HL-60 (cell line): ENCODE measurements at regions not wholly inside any gene's neighbourhood (a gene's known extent, or its start where the extent isn't known, plus 50 kb on each side); places are given as distances from the start of the nearest gene placed in this dataset.

ENCODE experiments used
- POLR2AphosphoS5 ChIP-seq: IDR thresholded peaks from 2 replicates; pipeline ENCODE4 v1.6.1; 2012; ENCODE audit warnings: low read depth
- TF ChIP-seq, protein P1 (sequence below): IDR thresholded peaks from one replicate; pipeline ENCODE4 v1.5.1; 2011; ENCODE audit warnings: low read length, control low read depth, inconsistent platforms; ENCODE audit not compliant: insufficient read depth

DNA sequence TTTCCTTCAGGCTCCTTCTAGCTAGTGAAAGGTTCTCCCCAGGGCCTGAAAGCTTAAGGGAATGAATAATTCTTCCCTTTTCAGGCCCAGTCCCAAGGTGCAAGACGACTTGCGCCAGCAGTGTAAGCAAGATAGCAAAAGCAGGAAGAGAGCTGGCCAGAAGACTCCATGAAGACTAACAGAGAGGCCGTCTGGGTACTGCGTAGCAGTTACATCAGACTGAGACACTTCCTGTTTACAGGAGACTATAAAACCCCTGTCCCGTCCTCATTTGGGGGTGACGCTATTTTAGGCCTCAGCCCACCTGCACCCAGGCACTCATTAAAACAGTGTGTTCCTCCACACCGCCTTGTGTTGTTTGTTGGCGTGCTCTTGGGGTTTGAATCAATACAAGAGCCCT lies 90.7 kb upstream of the MOCS2 start:
- TF ChIP-seq, protein P1, sequence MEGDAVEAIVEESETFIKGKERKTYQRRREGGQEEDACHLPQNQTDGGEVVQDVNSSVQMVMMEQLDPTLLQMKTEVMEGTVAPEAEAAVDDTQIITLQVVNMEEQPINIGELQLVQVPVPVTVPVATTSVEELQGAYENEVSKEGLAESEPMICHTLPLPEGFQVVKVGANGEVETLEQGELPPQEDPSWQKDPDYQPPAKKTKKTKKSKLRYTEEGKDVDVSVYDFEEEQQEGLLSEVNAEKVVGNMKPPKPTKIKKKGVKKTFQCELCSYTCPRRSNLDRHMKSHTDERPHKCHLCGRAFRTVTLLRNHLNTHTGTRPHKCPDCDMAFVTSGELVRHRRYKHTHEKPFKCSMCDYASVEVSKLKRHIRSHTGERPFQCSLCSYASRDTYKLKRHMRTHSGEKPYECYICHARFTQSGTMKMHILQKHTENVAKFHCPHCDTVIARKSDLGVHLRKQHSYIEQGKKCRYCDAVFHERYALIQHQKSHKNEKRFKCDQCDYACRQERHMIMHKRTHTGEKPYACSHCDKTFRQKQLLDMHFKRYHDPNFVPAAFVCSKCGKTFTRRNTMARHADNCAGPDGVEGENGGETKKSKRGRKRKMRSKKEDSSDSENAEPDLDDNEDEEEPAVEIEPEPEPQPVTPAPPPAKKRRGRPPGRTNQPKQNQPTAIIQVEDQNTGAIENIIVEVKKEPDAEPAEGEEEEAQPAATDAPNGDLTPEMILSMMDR = no peak
- no peak for TF ChIP-seq POLR2AphosphoS5
